PC-3 (cell line): ENCODE measurements at regions not wholly inside any gene's neighbourhood (a gene's known extent, or its start where the extent isn't known, plus 50 kb on each side); places are given as distances from the start of the nearest gene placed in this dataset.

ENCODE experiments used
- ATAC-seq: fragments of 200-7000 bp; cut with Tn5 transposase; 2 replicates; pipeline ENCODE4 v1.9.1; 2020; ENCODE audit warnings: mild to moderate bottlenecking, moderate library complexity
- BruUV-seq: library from RNA; stranded (reverse); fragments of 400-500 nt; replicated peaks from 2 replicates; lab custom pipeline; 2021; lab: Mats Ljungman, UMichigan
- CTCF ChIA-PET: fragments of 300-600 bp; sonication (Branson Sonifier 250); formaldehyde crosslinking; loops from one replicate; lab custom pipeline; 2022; ENCODE audit warnings: antibody characterized with exemption; lab: Charles Lee
- POLR2A ChIA-PET: fragments of 300-600 bp; sonication (Branson Sonifier 250); formaldehyde crosslinking; loops from one replicate; lab custom pipeline; 2022; ENCODE audit warnings: antibody characterized with exemption; ENCODE audit not compliant: unreplicated experiment; lab: Charles Lee
- DNase-seq: peaks from one replicate; pipeline ENCODE4 v3.0.0-alpha.2; 2015
- H2AFZ ChIP-seq: fragments of 300-600 bp; sonication (generic); 2 replicates; pipeline ENCODE4 v1.6.0; 2016; ENCODE audit warnings: antibody characterized with exemption, low read length
- H3F3A ChIP-seq: fragments of 300-600 bp; sonication (generic); one replicate; pipeline ENCODE4 v1.6.0; 2017; ENCODE audit warnings: antibody characterized with exemption, low read length, control low read depth, mild to moderate bottlenecking; ENCODE audit not compliant: unreplicated experiment
- H3K27ac ChIP-seq: fragments of 300-600 bp; sonication (generic); 2 replicates; pipeline ENCODE4 v1.5.1; 2016; ENCODE audit warnings: mild to moderate bottlenecking, low read length
- H3K27me3 ChIP-seq: fragments of 300-600 bp; sonication (generic); 2 replicates; pipeline ENCODE4 v1.6.1; 2016; ENCODE audit warnings: low read length, mixed read lengths
- H3K36me3 ChIP-seq: fragments of 300-600 bp; sonication (generic); 2 replicates; pipeline ENCODE4 v1.6.1; 2016; ENCODE audit warnings: low read depth, mixed run types, low read length, mixed read lengths
- H3K4me1 ChIP-seq: fragments of 300-600 bp; sonication (generic); 2 replicates; pipeline ENCODE4 v1.5.1; 2016; ENCODE audit warnings: low read length; ENCODE audit not compliant: insufficient read depth
- H3K4me2 ChIP-seq: fragments of 300-600 bp; sonication (generic); 2 replicates; pipeline ENCODE4 v1.6.0; 2016; ENCODE audit warnings: low read length
- H3K4me3 ChIP-seq: fragments of 300-600 bp; sonication (generic); 2 replicates; pipeline ENCODE4 v1.5.1; 2016; ENCODE audit warnings: mild to moderate bottlenecking, low read length, mixed read lengths
- H3K79me2 ChIP-seq: fragments of 300-600 bp; sonication (generic); 2 replicates; pipeline ENCODE4 v1.6.1; 2017; ENCODE audit warnings: low read length, mixed read lengths
- H3K9ac ChIP-seq: fragments of 300-600 bp; sonication (generic); 2 replicates; pipeline ENCODE4 v1.6.0; 2016; ENCODE audit warnings: mild to moderate bottlenecking, low read length
- H3K9me2 ChIP-seq: fragments of 300-600 bp; sonication (generic); replicated peaks from 2 replicates; pipeline ENCODE4 v1.6.1; 2016; ENCODE audit warnings: mixed run types, low read length, mixed read lengths
- H3K9me3 ChIP-seq: fragments of 300-600 bp; sonication (generic); 2 replicates; pipeline ENCODE4 v1.6.1; 2016; ENCODE audit warnings: low read length, mixed read lengths
- H4K20me1 ChIP-seq: fragments of 300-600 bp; sonication (generic); 2 replicates; pipeline ENCODE4 v1.6.1; 2016; ENCODE audit warnings: low read length, mixed read lengths
- CTCF ChIP-seq: fragments of 300-600 bp; sonication (generic); conservative IDR thresholded peaks from 2 replicates; pipeline ENCODE4 v1.5.1; 2017; ENCODE audit warnings: antibody characterized with exemption, low read depth, mild to moderate bottlenecking, low read length
- EZH2 ChIP-seq: fragments of 300-600 bp; sonication (generic); IDR thresholded peaks from one replicate; pipeline ENCODE4 v1.6.1; 2017; ENCODE audit warnings: antibody characterized with exemption, mild to moderate bottlenecking, low read length; ENCODE audit not compliant: unreplicated experiment
- EZH2phosphoT487 ChIP-seq: fragments of 300-600 bp; sonication (generic); IDR thresholded peaks from 2 replicates; pipeline ENCODE4 v1.6.1; 2018; ENCODE audit warnings: mild to moderate bottlenecking, antibody characterized with exemption, low read length, borderline replicate concordance
- intact Hi-C: fragments of 100-400 bp; cut with micrococcal nuclease; formaldehyde crosslinking; loops from 2 replicates; pipeline ENCODE4 v1.9.0; 2023

DNA sequence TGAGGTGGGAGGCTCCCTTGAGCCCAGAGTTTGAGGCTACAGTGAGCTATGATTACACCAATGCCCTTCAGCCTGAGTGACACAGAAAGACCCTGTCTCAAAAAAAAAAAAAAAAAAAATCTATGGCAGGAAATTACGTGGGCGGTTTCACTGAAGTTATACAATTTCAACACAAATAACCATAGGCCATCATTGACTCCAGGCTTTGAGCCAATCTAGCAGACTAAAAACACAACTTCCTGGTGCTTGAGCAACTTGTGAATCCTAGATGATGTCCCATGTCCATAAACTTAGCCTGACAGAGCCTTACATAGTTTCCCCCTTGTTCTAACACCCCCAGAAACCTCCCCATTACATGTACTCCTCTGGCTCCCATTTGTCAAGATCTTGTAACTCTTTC, 131.8 kb downstream of the QRSL1 start:
- no peaks in the 10 kb centered on the region for H3K9me2 ChIP-seq
- H3K79me2 ChIP-seq = no peaks in the 10 kb centered on the region
- ChIA-PET CTCF (no interaction called here), POLR2A (no interaction called here)
- no peak overlapping the region for H3K4me3 ChIP-seq
- ATAC-seq (no peak), DNase-seq (no peak)
- no peaks in the 10 kb centered on the region for H3F3A ChIP-seq
- no peaks in the 10 kb centered on the region for H4K20me1 ChIP-seq
- intact Hi-C loops = no loop called here
- no peaks in the 10 kb centered on the region for H3K9me3 ChIP-seq
- no peak overlapping the region for H3K9ac ChIP-seq
- H3K36me3 ChIP-seq = no peaks in the 10 kb centered on the region
- H3K4me1 ChIP-seq = peaks cover 14% of the 10 kb centered on the region
- BruUV-seq = no TSS peak
- no peak overlapping the region for H2AFZ ChIP-seq
- no peaks in the 10 kb centered on the region for H3K27me3 ChIP-seq
- H3K4me2 ChIP-seq = no peak overlapping the region
- TF ChIP-seq CTCF = no peak
- no peak for TF ChIP-seq EZH2phosphoT487
- TF ChIP-seq EZH2 = no peak
- no peak overlapping the region for H3K27ac ChIP-seq

DNA sequence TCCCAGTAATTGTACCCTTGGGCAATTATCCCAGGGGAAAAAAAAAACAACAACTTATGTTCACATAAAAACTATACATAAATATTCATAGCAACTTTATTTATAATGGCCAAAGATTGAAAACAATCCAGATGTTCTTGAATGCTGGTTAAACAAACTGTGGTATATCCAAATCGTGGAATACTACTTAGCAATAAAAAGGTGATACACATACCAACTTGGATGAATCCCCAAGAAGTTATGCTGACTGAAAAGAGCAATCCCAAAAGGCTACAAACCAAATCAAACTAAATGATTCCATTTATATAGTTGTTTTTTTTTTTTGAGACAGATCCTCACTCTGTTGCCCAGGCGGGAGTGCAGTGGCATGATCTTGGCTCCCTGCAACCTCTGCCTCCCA, 129.7 kb downstream of the QRSL1 start:
- H3K79me2 ChIP-seq = no peaks in the 10 kb centered on the region
- H2AFZ ChIP-seq = no peak overlapping the region
- no TSS peak for BruUV-seq
- intact Hi-C loops = no loop called here
- DNase-seq (no peak), ATAC-seq (no peak)
- no peaks in the 10 kb centered on the region for H3K9me3 ChIP-seq
- no peak overlapping the region for H3K9ac ChIP-seq
- peaks cover 8% of the 10 kb centered on the region for H3K4me1 ChIP-seq
- H3F3A ChIP-seq = no peaks in the 10 kb centered on the region
- H3K27ac ChIP-seq = no peak overlapping the region
- no peak overlapping the region for H3K4me3 ChIP-seq
- H3K27me3 ChIP-seq = no peaks in the 10 kb centered on the region
- H3K9me2 ChIP-seq = no peaks in the 10 kb centered on the region
- H3K36me3 ChIP-seq = no peaks in the 10 kb centered on the region
- CTCF ChIA-PET = no interaction called here
- H3K4me2 ChIP-seq = no peak overlapping the region
- no peaks in the 10 kb centered on the region for H4K20me1 ChIP-seq
- TF ChIP-seq EZH2phosphoT487 = no peak
- TF ChIP-seq EZH2 = no peak
- TF ChIP-seq CTCF = no peak
- POLR2A ChIA-PET = no interaction called here

- H3K9me2 ChIP-seq = no peaks in the 10 kb centered on the region
- ChIA-PET POLR2A (no interaction called here), CTCF (no interaction called here)
- no TSS peak for BruUV-seq
- intact Hi-C loops = no loop called here
- H3K79me2 ChIP-seq = no peaks in the 10 kb centered on the region
- no peak overlapping the region for H3K27ac ChIP-seq
- H3K36me3 ChIP-seq = no peaks in the 10 kb centered on the region
- no peaks in the 10 kb centered on the region for H3K9me3 ChIP-seq
- no peak for TF ChIP-seq EZH2
- TF ChIP-seq CTCF = no peak
- no peak for TF ChIP-seq EZH2phosphoT487
- H3K9ac ChIP-seq = no peak overlapping the region
- no peak overlapping the region for H3K4me3 ChIP-seq
- no peak overlapping the region for H3K4me2 ChIP-seq
- H2AFZ ChIP-seq = no peak overlapping the region
- DNase-seq = no peak
- no peaks in the 10 kb centered on the region for H3K27me3 ChIP-seq
- H4K20me1 ChIP-seq = no peaks in the 10 kb centered on the region
- no peak for ATAC-seq
- peaks cover 8% of the 10 kb centered on the region for H3K4me1 ChIP-seq
- H3F3A ChIP-seq = no peaks in the 10 kb centered on the region
Measured at GRCh38 chr6:106757722-106758467, 128.5 kb downstream of the QRSL1 start.
